B cell (primary cell): ENCODE measurements at regions not wholly inside any gene's neighbourhood (a gene's known extent, or its start where the extent isn't known, plus 50 kb on each side); places are given as distances from the start of the nearest gene placed in this dataset.

Experiments
- ATAC-seq: fragments of 200-7000 bp; cut with Tn5 transposase; one replicate; pipeline ENCODE4 v1.10.0; 2021; ENCODE audit warnings: low read depth, mild to moderate bottlenecking, moderate number of reproducible peaks, moderate library complexity
- CTCF ChIA-PET: fragments of 350-600 bp; sonication (Branson Sonifier 250); formaldehyde crosslinking; loops from one replicate; lab custom pipeline; 2021; ENCODE audit warnings: antibody characterized with exemption, inconsistent platforms; lab: Charles Lee
- POLR2A ChIA-PET: fragments of 350-600 bp; sonication (Branson Sonifier 250); formaldehyde crosslinking; loops from one replicate; lab custom pipeline; 2021; ENCODE audit warnings: antibody characterized with exemption; lab: Charles Lee
- DNase-seq: peaks from one replicate; pipeline ENCODE4 v3.0.0; 2013
- H2AFZ ChIP-seq: 2 replicates; pipeline ENCODE4 v1.6.1; 2012; ENCODE audit warnings: mild to moderate bottlenecking, low read depth, low read length; ENCODE audit not compliant: insufficient read depth, poor library complexity, severe bottlenecking
- H3K27ac ChIP-seq, 2 donors: 1 replicate in 1 of 2; 2 replicates in 1 of 2; pipeline ENCODE4 v1.5.1; 2012 to 2013; ENCODE audit warnings: low read length in 2 of 2, mild to moderate bottlenecking in 2 of 2, moderate library complexity in 1 of 2
- H3K27me3 ChIP-seq, 4 experiments: fragments of 200-600 bp in 1 of 4; sonication (generic) in 1 of 4; replicated peaks in 1 of 4; 1 replicate in 2 of 4; 2 replicates in 2 of 4; pipeline versions ENCODE4 v1.6.1 to v1.7.0; 2013 to 2016; ENCODE audit warnings: low read length in 3 of 4, mild to moderate bottlenecking in 2 of 4, mixed read lengths in 1 of 4, moderate library complexity in 1 of 4; ENCODE audit not compliant: insufficient read depth in 4 of 4, control insufficient read depth in 3 of 4; ENCODE audit errors: control extremely low read depth in 1 of 4
- H3K36me3 ChIP-seq, 2 experiments: replicated peaks in 1 of 2; 1 replicate in 1 of 2; 2 replicates in 1 of 2; pipeline versions ENCODE4 v1.6.1 to v1.7.1; 2013; ENCODE audit warnings: low read length in 1 of 2; ENCODE audit not compliant: insufficient read depth in 2 of 2, control insufficient read depth in 1 of 2; ENCODE audit errors: control extremely low read depth in 1 of 2, extremely low read depth in 1 of 2
- H3K4me1 ChIP-seq, 2 donors: fragments of 200-600 bp in 1 of 2; sonication (generic) in 1 of 2; 1 replicate in 1 of 2; 2 replicates in 1 of 2; pipeline versions ENCODE4 v1.5.1 to v1.6.1; 2013 to 2017; ENCODE audit warnings: low read length in 2 of 2; ENCODE audit not compliant: control insufficient read depth in 2 of 2, insufficient read depth in 2 of 2
- H3K4me2 ChIP-seq: replicated peaks from 2 replicates; pipeline ENCODE3; 2012; ENCODE audit warnings: mild to moderate bottlenecking, low read depth, low read length; ENCODE audit not compliant: poor library complexity, severe bottlenecking
- H3K4me3 ChIP-seq, 5 experiments: fragments of 200-600 bp in 1 of 5; sonication (generic) in 1 of 5; 1 replicate in 3 of 5; 2 replicates in 2 of 5; pipeline versions ENCODE4 v1.5.1 to v1.7.0; 2011 to 2016; ENCODE audit warnings: low read length in 4 of 5, mild to moderate bottlenecking in 4 of 5, low read depth in 2 of 5, control low read depth in 1 of 5, moderate library complexity in 1 of 5; ENCODE audit not compliant: insufficient read depth in 1 of 5; ENCODE audit errors: control extremely low read depth in 1 of 5, extremely low read depth in 1 of 5
- H3K79me2 ChIP-seq: fragments of 200-600 bp; sonication (generic); one replicate; pipeline ENCODE4 v1.6.0; 2016; ENCODE audit warnings: low read length; ENCODE audit not compliant: control insufficient read depth, insufficient read depth
- H3K9ac ChIP-seq: fragments of 200-600 bp; sonication (generic); 2 replicates; pipeline ENCODE4 v1.6.1; 2017; ENCODE audit warnings: mild to moderate bottlenecking, low read length, moderate library complexity
- H3K9me3 ChIP-seq, 3 donors: one replicate each; pipeline versions ENCODE4 v1.6.1 to v1.7.1; 2013; ENCODE audit warnings: low read length in 2 of 3; ENCODE audit not compliant: control insufficient read depth in 2 of 3, insufficient read depth in 1 of 3; ENCODE audit errors: control extremely low read depth in 1 of 3
- H4K20me1 ChIP-seq: 2 replicates; pipeline ENCODE4 v1.6.0; 2012; ENCODE audit warnings: mild to moderate bottlenecking, low read length; ENCODE audit not compliant: insufficient read depth, control insufficient read depth, poor library complexity, severe bottlenecking
- H3K27ac Mint-ChIP-seq: one replicate; pipeline ENCODE4 v1.8.0; 2021; ENCODE audit warnings: mixed read lengths
- H3K27me3 Mint-ChIP-seq: one replicate; pipeline ENCODE4 v1.8.0; 2021; ENCODE audit warnings: mixed read lengths
- H3K4me1 Mint-ChIP-seq: one replicate; pipeline ENCODE4 v1.8.0; 2021; ENCODE audit warnings: mixed read lengths
- H3K4me3 Mint-ChIP-seq: one replicate; pipeline ENCODE4 v1.8.0; 2021; ENCODE audit warnings: mixed read lengths
- H3K9me3 Mint-ChIP-seq: one replicate; pipeline ENCODE4 v1.8.0; 2022; ENCODE audit warnings: mixed read lengths; ENCODE audit not compliant: insufficient read depth
- CTCF ChIP-seq: fragments of 200-600 bp; IDR thresholded peaks from one replicate; pipeline ENCODE4 v1.8.0; 2022; ENCODE audit warnings: antibody characterized with exemption, mild to moderate bottlenecking
- EZH2 ChIP-seq: IDR thresholded peaks from 2 replicates; pipeline ENCODE4 v1.6.1; 2012; ENCODE audit warnings: borderline replicate concordance, low read depth, mild to moderate bottlenecking, moderate library complexity, low read length; ENCODE audit not compliant: insufficient read depth, poor library complexity, severe bottlenecking
- WGBS: methylation state at CpG from one replicate; pipeline ENCODE4 v1.1.5; 2013; ENCODE audit warnings: missing lambda C conversion rate; ENCODE audit not compliant: insufficient coverage; 5-methylcytosine and 5-hydroxymethylcytosine counted together
- intact Hi-C: fragments of 100-400 bp; cut with micrococcal nuclease; formaldehyde crosslinking; loops from one replicate; pipeline ENCODE4 v1.10.0; 2022

DNA sequence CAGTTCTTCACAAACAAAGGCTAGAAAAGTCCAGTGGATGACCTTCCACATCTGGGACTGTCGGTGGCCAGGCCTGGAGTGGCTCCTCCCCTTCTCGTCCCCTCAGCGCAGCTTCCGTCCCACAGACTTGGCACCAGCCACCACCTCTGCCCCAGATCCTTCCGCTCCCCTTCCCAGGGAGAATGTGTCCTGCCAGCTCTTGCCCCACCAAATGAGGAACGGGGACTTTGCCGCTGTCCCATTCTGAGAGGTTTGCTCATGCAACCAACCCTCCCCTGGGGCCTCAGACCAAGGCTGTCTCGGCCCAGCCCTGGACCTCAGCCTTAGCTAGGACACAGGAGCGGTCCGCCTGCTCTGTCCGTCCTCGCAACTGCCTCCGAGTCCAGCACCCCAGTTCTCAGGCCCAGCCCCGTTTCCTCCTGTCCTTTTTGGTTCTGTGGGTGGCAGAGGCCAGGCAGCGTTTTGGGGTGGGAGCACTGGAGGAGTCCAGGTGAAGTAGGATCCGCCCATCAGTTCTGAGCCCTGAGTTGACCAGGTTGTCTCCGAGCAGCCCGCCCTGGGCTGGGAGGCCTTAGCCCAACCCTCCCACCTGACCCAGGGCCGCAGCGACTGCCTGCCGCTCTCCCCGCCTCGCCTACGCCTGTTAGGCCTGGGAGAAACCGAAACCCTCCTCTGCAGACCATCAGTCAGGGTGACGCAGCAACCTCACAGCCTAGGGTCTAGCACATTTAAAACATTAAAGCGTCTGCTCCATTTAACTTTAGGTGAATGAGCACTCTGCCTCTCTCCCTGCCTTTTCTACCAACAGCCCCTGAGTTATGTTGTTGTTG, 284.3 kb downstream of the FOXO1 start:
- no peak overlapping the region for H2AFZ ChIP-seq
- no peaks in the 10 kb centered on the region for H3K79me2 ChIP-seq
- no peak for ATAC-seq
- H3K9ac ChIP-seq, result no peak overlapping the region
- no peaks in the 10 kb centered on the region for H4K20me1 ChIP-seq
- no peaks in the 10 kb centered on the region for H3K27me3 ChIP-seq
- H3K4me1 ChIP-seq, result peaks cover 0 to 11% of the 10 kb centered on the region in 2 donors
- no peaks in the 10 kb centered on the region for H3K36me3 ChIP-seq
- H3K27ac ChIP-seq, result no peak overlapping the region
- POLR2A ChIA-PET, result no interaction called here
- H3K4me3 Mint-ChIP-seq, result no peak overlapping the region
- H3K4me2 ChIP-seq, result no peak overlapping the region
- no peak for DNase-seq
- 97% methylated on average over 19 of the region's 27 CpGs for WGBS
- H3K27ac Mint-ChIP-seq, result no peak overlapping the region
- no peak overlapping the region for H3K4me3 ChIP-seq
- CTCF ChIA-PET, result interaction anchor here (0.7 kb wide), 1 partner anchor 26 kb away, joined by 4 read pairs; no protein-coding TSS in a partner anchor
- H3K4me1 Mint-ChIP-seq, result peaks cover 14% of the 10 kb centered on the region
- intact Hi-C loops, result no loop called here
- no peak for TF ChIP-seq EZH2
- TF ChIP-seq CTCF, result no peak
- peaks cover 0 to 6% (median 0%) of the 10 kb centered on the region in 3 donors for H3K9me3 ChIP-seq
- H3K9me3 Mint-ChIP-seq, result no peaks in the 10 kb centered on the region
- H3K27me3 Mint-ChIP-seq, result no peaks in the 10 kb centered on the region

DNA sequence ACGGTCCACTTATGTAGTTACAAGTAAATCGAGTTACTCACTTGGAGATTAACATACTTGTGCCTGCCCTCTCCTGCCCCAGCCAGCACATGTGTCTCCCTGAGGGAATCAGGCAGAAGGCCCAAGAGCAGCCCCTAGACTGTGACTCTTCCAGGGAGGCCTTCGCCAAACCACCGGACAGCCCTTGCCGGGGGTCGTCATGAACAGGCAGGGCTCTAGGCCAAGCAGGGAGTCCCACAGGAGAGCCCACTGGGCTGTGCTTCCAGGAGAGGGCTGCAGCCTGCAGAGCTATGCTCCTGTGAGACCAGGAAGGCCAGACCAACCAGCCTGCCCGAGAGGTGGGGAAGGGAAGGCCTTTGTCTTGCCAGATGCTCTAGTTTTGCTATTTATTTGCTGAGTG, 283.3 kb downstream of the FOXO1 start:
- Histone ChIP-seq H4K20me1 (no peaks in the 10 kb centered on the region), H3K9ac (no peak overlapping the region), H3K36me3 (no peaks in the 10 kb centered on the region), H3K27ac (no peak overlapping the region), H3K79me2 (peaks cover 4% of the 10 kb centered on the region), H3K9me3 (peaks cover 0 to 6% (median 0%) of the 10 kb centered on the region in 3 donors), H3K4me3 (no peak overlapping the region), H3K4me2 (no peak overlapping the region), H3K27me3 (no peaks in the 10 kb centered on the region), H3K4me1 (peaks cover 8 to 19% of the 10 kb centered on the region in 2 donors), H2AFZ (no peak overlapping the region)
- no peaks in the 10 kb centered on the region for H3K27me3 Mint-ChIP-seq
- ATAC-seq (no peak), DNase-seq (no peak)
- peaks cover 16% of the 10 kb centered on the region for H3K4me1 Mint-ChIP-seq
- H3K9me3 Mint-ChIP-seq, result no peaks in the 10 kb centered on the region
- 92% methylated on average over 7 of the region's 7 CpGs for WGBS
- no peak overlapping the region for H3K4me3 Mint-ChIP-seq
- ChIA-PET CTCF (interaction anchor here (0.7 kb wide), 1 partner anchor 25 kb away, joined by 4 read pairs; no protein-coding TSS in a partner anchor), POLR2A (no interaction called here)
- no peak overlapping the region for H3K27ac Mint-ChIP-seq
- TF ChIP-seq CTCF (no peak), EZH2 (no peak)
- intact Hi-C loops, result no loop called here
